OCI-LY1 (cell line): ENCODE measurements at regions not wholly inside any gene's neighbourhood (a gene's known extent, or its start where the extent isn't known, plus 50 kb on each side); places are given as distances from the start of the nearest gene placed in this dataset.

Experiments
- H2AFZ ChIP-seq: fragments of 200-600 bp; sonication (generic), shearing (Covaris generic); 2 replicates; pipeline ENCODE4 v1.6.0; 2014; ENCODE audit warnings: antibody characterized with exemption, mild to moderate bottlenecking, low read length
- H3F3A ChIP-seq: fragments of 200-600 bp; sonication (generic), shearing (Covaris generic); 2 replicates; pipeline ENCODE4 v1.6.0; 2014; ENCODE audit warnings: mild to moderate bottlenecking, antibody characterized with exemption, low read length, moderate library complexity; ENCODE audit not compliant: insufficient read depth
- H3K27ac ChIP-seq: fragments of 200-600 bp; sonication (generic); 2 replicates; pipeline ENCODE4 v1.5.1; 2014; ENCODE audit warnings: low read length, mixed run types, mild to moderate bottlenecking, low read depth; ENCODE audit not compliant: poor library complexity, severe bottlenecking
- H3K27me3 ChIP-seq: fragments of 200-600 bp; sonication (generic); 2 replicates; pipeline ENCODE4 v1.6.0; 2014; ENCODE audit warnings: antibody characterized with exemption, mild to moderate bottlenecking, low read length, moderate library complexity; ENCODE audit not compliant: insufficient read depth
- H3K36me3 ChIP-seq: fragments of 200-600 bp; sonication (generic); 2 replicates; pipeline ENCODE4 v1.6.1; 2014; ENCODE audit warnings: mild to moderate bottlenecking, antibody characterized with exemption, low read length, moderate library complexity, mixed read lengths; ENCODE audit not compliant: insufficient read depth
- H3K4me1 ChIP-seq: fragments of 200-600 bp; sonication (generic); 2 replicates; pipeline ENCODE4 v1.5.1; 2014; ENCODE audit warnings: mild to moderate bottlenecking, low read length, moderate library complexity; ENCODE audit not compliant: insufficient read depth, severe bottlenecking
- H3K4me2 ChIP-seq: fragments of 200-600 bp; sonication (generic), shearing (Covaris generic); 2 replicates; pipeline ENCODE4 v1.6.1; 2014; ENCODE audit warnings: low read length
- H3K4me3 ChIP-seq: fragments of 200-600 bp; sonication (generic); 2 replicates; pipeline ENCODE4 v1.5.1; 2014; ENCODE audit warnings: low read length, low read depth, mild to moderate bottlenecking, mixed read lengths; ENCODE audit not compliant: poor library complexity, severe bottlenecking
- H3K79me2 ChIP-seq: fragments of 200-600 bp; shearing (Covaris generic); 2 replicates; pipeline ENCODE4 v1.6.1; 2016; ENCODE audit warnings: mixed run types, low read length, mixed read lengths; ENCODE audit not compliant: insufficient read depth
- H3K9ac ChIP-seq: fragments of 200-600 bp; sonication (generic), shearing (Covaris generic); 2 replicates; pipeline ENCODE4 v1.6.1; 2014; ENCODE audit warnings: mild to moderate bottlenecking, low read length, mixed read lengths
- H3K9me2 ChIP-seq: fragments of 200-600 bp; sonication (generic), shearing (Covaris generic); 2 replicates; pipeline ENCODE4 v1.6.1; 2014; ENCODE audit warnings: low read depth, mild to moderate bottlenecking, low read length, mixed read lengths
- H3K9me3 ChIP-seq: fragments of 200-600 bp; shearing (Covaris generic); 2 replicates; pipeline ENCODE4 v1.6.1; 2014; ENCODE audit warnings: low read length, mixed read lengths
- H4K20me1 ChIP-seq: fragments of 200-600 bp; sonication (generic), shearing (Covaris generic); 2 replicates; pipeline ENCODE4 v1.6.0; 2016; ENCODE audit warnings: mild to moderate bottlenecking, low read length; ENCODE audit not compliant: insufficient read depth
- CTCF ChIP-seq: fragments of 200-600 bp; sonication (generic), shearing (Covaris generic); IDR thresholded peaks from 2 replicates; pipeline ENCODE4 v1.5.1; 2017; ENCODE audit warnings: mild to moderate bottlenecking, antibody characterized with exemption, low read length, moderate library complexity, mixed read lengths
- EZH2 ChIP-seq: fragments of 200-600 bp; sonication (generic), shearing (Covaris generic); IDR thresholded peaks from 2 replicates; pipeline ENCODE4 v1.8.0; 2017; ENCODE audit warnings: borderline replicate concordance, mixed run types, mild to moderate bottlenecking, antibody characterized with exemption, low read length, moderate library complexity, mixed read lengths

GRCh38 chr22:22374163-22374562, 129.6 kb downstream of the VPREB1 start:
- no peaks in the 10 kb centered on the region for H3K9me2 ChIP-seq
- H3F3A ChIP-seq: no peaks in the 10 kb centered on the region
- no peaks in the 10 kb centered on the region for H4K20me1 ChIP-seq
- no peaks in the 10 kb centered on the region for H3K79me2 ChIP-seq
- H3K36me3 ChIP-seq: no peaks in the 10 kb centered on the region
- peak overlapping the region; percentile 69 for H3K27ac ChIP-seq
- peak overlapping the region; percentile 17; the same call in 1 of the 2 replicates for H3K4me2 ChIP-seq
- H3K27me3 ChIP-seq: no peaks in the 10 kb centered on the region
- H3K4me3 ChIP-seq: no peak overlapping the region
- TF ChIP-seq CTCF: no peak
- no peak for TF ChIP-seq EZH2
- peak overlapping the region; percentile 33; the same call in 1 of the 2 replicates for H3K9ac ChIP-seq
- H3K9me3 ChIP-seq: no peaks in the 10 kb centered on the region
- H3K4me1 ChIP-seq: peaks cover 82% of the 10 kb centered on the region
- H2AFZ ChIP-seq: no peak overlapping the region; the same call in 1 of the 2 replicates

GRCh38 chr22:22374579-22374978, 130.0 kb downstream of the VPREB1 start:
- H3K9ac ChIP-seq: peak overlapping the region; percentile 33; the same call in 1 of the 2 replicates
- no peaks in the 10 kb centered on the region for H3K9me3 ChIP-seq
- no peaks in the 10 kb centered on the region for H3K9me2 ChIP-seq
- H3K4me1 ChIP-seq: peaks cover 82% of the 10 kb centered on the region
- TF ChIP-seq EZH2 (no peak), CTCF (no peak)
- H3K4me3 ChIP-seq: no peak overlapping the region
- no peaks in the 10 kb centered on the region for H3F3A ChIP-seq
- peak overlapping the region; percentile 69 for H3K27ac ChIP-seq
- no peaks in the 10 kb centered on the region for H3K79me2 ChIP-seq
- no peaks in the 10 kb centered on the region for H4K20me1 ChIP-seq
- peak overlapping the region; percentile 17; the same call in 1 of the 2 replicates for H3K4me2 ChIP-seq
- no peak overlapping the region; the same call in 1 of the 2 replicates for H2AFZ ChIP-seq
- no peaks in the 10 kb centered on the region for H3K27me3 ChIP-seq
- H3K36me3 ChIP-seq: no peaks in the 10 kb centered on the region

- TF ChIP-seq EZH2 (no peak), CTCF (no peak)
- no peaks in the 10 kb centered on the region for H3K36me3 ChIP-seq
- no peaks in the 10 kb centered on the region for H3K9me2 ChIP-seq
- H4K20me1 ChIP-seq: no peaks in the 10 kb centered on the region
- no peaks in the 10 kb centered on the region for H3K27me3 ChIP-seq
- no peaks in the 10 kb centered on the region for H3K9me3 ChIP-seq
- peak overlapping the region; percentile 87 for H3K27ac ChIP-seq
- no peak overlapping the region for H2AFZ ChIP-seq
- no peaks in the 10 kb centered on the region for H3K79me2 ChIP-seq
- peak overlapping the region; percentile 45 for H3K4me3 ChIP-seq
- peaks cover 82% of the 10 kb centered on the region for H3K4me1 ChIP-seq
- H3F3A ChIP-seq: no peaks in the 10 kb centered on the region
- peak overlapping the region; percentile 40; the same call in 1 of the 2 replicates for H3K9ac ChIP-seq
- H3K4me2 ChIP-seq: peak overlapping the region; percentile 57
Measured at GRCh38 chr22:22375576-22376351, 131.2 kb downstream of the VPREB1 start.
